IPS-NIHi7 (cell line): ENCODE measurements at regions not wholly inside any gene's neighbourhood (a gene's known extent, or its start where the extent isn't known, plus 50 kb on each side); places are given as distances from the start of the nearest gene placed in this dataset.
"Not testable (repeated sequence)": the region's sequence is repeated elsewhere in the genome, so short reads cannot be mapped to it uniquely, and the experiment has no call there.

Experiments
- DNase-seq: peaks from one replicate; pipeline ENCODE4 v3.0.0; 2012; ENCODE audit warnings: mixed read lengths; ENCODE audit errors: extremely low spot score

DNA sequence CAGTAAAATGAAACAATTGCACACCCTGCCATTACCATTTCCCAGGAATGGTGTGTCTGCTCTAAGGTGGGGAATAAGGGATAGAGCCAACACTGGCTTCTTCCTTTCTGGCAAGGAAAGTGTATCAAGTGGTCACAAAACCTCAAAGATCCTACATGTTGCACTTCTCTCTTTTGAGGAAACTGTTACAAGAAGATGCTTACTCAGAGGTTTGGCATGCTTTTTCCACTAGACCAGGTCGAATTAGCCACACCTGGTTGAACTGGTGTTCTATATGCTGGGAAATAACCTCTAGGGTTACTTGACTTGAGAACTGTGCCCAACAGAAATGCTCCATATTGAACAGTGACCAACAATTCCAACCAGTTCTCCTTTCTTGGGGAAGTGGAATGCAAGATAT lies 102.9 kb downstream of the LRRN1 start:
- DNase-seq = no peak

- DNase-seq = no peak
These were observed 106.9 kb downstream of the LRRN1 start for GRCh38 chr3:3906171-3906570.

- DNase-seq = no peak
These were observed 107.8 kb downstream of the LRRN1 start for GRCh38 chr3:3907023-3907422.

GRCh38 chr3:3918763-3919162 lies 119.5 kb downstream of the LRRN1 start:
- DNase-seq = no peak

DNA sequence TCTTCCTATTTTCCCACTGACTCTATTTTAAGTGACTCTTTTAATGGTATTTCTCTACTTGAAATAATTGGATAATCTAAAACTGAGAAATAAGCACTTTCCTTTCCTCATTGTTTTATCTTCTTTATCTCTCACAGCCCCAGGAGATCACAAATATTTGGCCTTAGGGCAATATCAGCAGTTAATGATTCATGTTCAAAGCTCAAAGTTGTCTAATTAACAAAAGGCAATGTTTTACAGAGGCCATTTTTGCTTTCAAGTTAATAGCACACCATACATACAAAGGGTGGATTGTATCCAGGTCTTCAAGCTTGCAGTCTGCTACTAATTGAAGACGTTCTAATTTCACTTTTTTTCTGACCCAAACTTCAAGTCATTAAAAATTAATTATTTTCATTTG lies 120.1 kb downstream of the LRRN1 start:
- DNase-seq = no peak

DNA sequence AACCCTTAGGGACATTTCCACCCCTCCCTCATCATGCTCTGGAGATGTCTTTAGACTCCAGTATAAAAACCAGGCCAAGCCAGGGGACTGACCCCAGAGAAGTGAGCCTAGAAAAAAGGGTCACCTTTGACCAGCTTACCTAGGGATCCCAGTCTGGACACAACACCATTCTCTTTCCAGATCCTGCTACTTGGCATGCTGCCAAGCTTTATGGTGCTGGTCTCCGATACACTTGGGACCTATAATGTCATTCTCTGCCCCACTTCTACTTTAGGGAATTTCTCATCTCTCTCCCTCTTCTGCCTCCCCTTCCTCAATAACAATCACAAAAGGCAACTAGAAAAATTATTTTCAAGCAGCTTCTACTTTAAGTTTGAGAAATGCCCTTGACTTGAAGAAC lies 124.4 kb downstream of the LRRN1 start:
- DNase-seq = no peak

GRCh38 chr3:3927198-3927597 lies 128.0 kb downstream of the LRRN1 start:
- DNase-seq = no peak

GRCh38 chr3:3927965-3928364 lies 128.7 kb downstream of the LRRN1 start:
- no peak for DNase-seq

DNA sequence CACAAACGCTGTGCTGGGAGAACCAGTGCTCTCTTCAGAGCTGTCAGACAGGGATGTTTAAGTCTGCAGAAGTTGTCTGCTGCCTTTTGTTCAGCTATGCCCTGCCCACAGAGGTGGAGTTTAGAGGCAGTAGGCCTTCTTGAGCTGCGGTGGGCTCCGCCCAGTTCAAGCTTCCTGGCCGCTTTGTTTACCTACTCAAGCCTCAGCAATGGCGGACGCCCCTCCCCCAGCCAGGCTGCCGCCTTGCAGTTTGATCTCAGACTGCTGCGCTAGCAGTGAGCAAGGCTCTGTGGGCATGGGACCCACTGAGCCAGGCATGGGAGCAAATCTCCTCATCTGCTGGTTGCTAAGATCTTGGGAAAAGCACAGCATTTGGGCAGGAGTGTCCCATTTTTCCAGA lies 142.1 kb downstream of the LRRN1 start:
- DNase-seq = not testable (repeated sequence)

DNA sequence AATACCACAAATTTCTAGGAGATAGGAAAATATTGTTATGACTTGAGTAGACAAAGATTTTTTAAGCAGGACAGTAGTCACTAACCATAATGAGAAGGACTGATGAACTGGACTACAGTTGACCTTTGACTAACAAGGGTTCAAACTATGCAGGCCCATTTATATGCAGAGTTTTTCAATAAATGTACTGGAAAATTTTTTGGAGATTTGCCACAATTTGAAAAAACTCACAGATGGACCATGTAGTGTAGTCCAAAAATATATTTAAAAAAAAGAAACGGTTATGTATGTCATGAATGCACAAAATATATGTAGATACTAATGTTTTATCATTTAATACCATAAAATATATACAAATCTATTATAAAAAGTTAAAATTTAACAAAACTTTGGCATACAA lies 151.8 kb downstream of the LRRN1 start:
- no peak for DNase-seq

DNA sequence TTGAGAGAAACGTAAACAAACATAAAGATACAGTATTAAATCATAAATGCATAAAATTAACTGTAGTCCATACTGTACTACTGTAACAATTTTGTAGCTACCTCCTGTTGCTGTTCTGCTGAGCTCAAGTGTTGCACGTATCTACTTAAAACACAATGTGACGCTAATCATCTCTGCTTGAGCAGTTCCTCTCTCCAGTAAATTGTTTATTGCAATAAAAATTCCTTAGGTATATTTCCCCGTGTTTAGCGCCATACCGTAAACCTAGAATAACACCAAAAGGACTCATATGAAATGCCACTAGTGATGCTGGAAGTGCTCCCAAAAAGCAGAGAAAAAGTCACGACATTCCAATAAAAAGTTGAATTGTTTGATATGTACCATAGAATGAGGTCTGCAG lies 152.3 kb downstream of the LRRN1 start:
- DNase-seq = no peak

DNA sequence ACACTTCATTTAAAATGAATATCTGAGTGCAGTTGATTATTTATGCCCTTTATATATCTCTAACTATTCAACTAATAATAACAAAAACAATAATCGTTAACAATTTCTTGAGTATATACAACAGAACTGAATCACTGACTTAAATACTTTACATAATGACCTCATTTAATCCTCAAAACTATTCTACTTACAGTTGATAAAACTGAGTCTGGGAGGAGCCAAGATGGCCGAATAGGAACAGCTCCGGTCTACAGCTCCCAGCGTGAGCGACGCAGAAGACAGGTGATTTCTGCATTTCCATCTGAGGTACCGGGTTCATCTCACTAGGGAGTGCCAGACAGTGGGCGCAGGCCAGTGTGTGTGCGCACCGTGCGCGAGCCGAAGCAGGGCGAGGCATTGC lies 163.6 kb downstream of the LRRN1 start:
- not testable (repeated sequence) for DNase-seq

DNA sequence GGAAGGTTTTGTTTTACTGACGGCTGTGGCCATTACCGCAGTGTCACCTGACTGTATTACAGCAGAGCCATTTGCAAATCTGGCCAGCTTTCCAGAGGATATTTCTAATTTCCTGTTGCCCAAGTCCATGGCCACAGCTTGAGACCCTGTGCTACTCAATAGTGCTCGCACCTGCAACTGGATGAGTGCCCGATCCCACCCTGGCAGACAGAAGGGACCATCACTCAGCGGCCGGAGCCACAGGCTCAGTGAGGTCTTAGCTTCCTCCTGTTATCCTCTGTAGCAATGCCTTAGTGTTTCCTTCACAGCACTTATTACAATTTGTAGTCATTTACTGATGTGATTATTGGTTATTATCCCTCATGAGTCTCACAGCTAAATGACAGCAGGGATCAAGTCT lies 184.8 kb downstream of the LRRN1 start:
- DNase-seq = no peak

DNA sequence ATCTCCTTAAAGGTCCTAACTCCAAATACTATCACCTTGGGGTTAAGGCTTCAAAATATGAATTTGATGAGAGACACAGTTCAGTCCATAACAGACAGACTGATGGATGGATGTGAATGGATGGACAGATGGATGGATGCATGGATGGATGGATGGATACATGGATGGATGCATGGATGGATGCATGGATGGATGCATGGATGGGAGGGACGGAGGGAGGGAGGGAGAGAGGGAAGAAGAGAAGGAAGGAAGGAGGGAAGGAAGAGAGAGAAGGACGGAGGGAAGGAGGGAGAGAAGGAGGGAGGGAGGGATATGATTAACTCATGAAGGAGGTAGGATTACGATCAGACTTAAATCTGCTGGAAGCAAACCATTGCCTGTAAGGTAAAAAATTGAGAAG lies 192.4 kb downstream of the LRRN1 start:
- no peak for DNase-seq

GRCh38 chr3:3992312-3992874 lies 193.2 kb downstream of the LRRN1 start:
- DNase-seq = no peak

GRCh38 chr3:3998140-3998922 lies 199.1 kb downstream of the LRRN1 start:
- DNase-seq = peak; percentile 62

DNA sequence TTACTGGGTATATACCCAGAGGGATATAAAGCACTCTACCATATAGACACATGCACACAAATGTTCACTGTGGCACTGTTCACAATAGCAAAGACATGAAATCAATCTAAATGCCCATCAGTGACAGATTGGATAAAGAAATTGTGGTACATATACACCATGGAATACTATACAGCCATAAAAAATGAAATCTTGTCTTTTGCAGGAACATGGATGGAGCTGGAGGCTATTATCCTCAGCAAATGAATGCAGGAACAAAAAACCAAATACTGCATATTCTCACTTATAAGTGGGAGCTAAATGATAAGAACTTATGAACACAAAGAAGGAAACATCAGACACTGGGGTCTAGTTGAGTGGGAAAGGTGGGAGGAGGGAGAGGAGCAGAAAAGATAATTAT lies 200.1 kb downstream of the LRRN1 start:
- DNase-seq = not testable (repeated sequence)

GRCh38 chr3:4001976-4002375 lies 202.7 kb downstream of the LRRN1 start:
- no peak for DNase-seq

DNA sequence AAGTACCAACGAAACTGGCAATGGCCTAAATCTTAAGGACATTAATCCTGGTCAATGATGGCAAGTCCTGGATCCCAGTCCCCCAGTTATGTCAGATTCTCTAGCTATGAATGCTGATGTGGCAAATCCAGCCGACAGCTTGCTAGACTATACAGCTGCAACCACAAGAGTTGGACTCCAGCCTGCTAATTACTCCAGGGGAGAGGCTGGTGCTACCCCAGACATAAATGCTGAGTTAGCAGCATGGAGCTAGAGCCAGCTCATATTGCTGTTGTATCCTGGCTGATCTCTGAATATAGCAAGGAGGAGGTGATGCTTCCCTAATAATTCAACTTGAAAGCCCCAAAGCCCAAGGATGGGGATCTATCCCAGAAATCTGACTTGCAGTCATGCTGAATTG lies 207.1 kb downstream of the LRRN1 start:
- DNase-seq = no peak

GRCh38 chr3:4008205-4008604 lies 209.0 kb downstream of the LRRN1 start:
- no peak for DNase-seq

DNA sequence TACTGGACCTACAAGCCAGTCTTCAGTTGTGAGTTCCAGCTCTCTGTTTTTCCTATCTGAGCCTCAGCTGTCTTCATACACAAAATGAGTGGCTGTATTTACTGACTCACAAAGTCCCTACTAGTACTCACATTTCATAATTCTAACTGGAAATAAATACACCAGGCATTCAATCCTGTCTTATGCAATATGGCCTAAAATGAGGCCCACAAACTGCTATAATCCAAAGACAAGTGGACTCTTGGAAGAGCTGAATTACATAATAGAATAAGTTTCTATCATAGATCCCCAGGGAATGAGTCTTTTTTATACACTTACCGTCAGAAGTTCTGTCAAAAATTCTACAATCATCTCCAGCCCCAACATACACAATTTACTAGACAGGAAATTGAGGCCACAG lies 211.9 kb downstream of the LRRN1 start:
- no peak for DNase-seq

GRCh38 chr3:4015426-4015825 lies 216.2 kb downstream of the LRRN1 start:
- no peak for DNase-seq

GRCh38 chr3:4019501-4019900 lies 220.3 kb downstream of the LRRN1 start:
- DNase-seq = no peak

- peak; percentile 61 for DNase-seq
These were observed 221.9 kb downstream of the LRRN1 start for GRCh38 chr3:4021162-4021561.
